GM21723 (cell line): ENCODE measurements at regions not wholly inside any gene's neighbourhood (a gene's known extent, or its start where the extent isn't known, plus 50 kb on each side); places are given as distances from the start of the nearest gene placed in this dataset.

Experiments
- ATAC-seq: cut with Tn5 transposase; IDR thresholded peaks from one replicate; pipeline ENCODE4 v1.9.1; 2021; ENCODE audit warnings: mild to moderate bottlenecking, moderate library complexity; ENCODE audit not compliant: unreplicated experiment

DNA sequence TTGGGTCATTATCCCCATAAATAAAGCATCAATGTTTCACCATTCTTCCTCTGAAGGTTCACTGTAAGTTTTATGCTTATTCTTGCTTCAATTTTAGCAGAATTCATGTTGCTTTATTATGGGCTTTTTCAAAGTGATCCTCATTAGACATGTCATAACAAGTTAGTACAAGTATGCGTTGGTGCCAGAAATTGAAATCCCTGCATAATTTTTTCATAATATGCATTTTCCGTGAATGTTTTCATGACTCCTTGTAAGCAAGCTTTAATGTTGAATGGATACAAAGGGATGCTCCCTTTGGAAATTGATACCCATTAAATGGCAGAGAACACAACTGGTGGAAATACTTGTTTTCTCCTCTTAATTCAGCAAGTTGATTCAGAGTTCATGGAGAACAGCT, 179.7 kb downstream of the ST6GAL2 start:
- no peak for ATAC-seq

DNA sequence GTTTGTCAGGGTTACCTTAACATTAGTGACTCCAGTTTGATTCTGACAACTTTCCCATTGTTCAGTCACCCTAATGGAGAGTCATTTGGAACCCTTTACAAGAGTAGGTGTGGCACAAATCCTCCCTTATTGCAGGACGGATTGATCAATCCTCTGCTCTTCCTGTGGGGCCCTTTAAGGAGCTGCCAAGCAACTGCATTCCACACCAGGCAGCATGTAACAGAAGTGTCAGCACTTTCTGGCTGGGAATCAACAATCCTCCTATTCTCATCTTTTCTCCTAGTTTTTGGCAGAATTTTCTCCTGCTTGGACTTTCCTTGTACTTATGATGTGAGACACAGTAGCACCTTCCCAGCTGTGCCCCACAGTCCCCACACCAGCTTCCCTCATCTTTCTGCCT, 177.8 kb downstream of the ST6GAL2 start:
- no peak for ATAC-seq

DNA sequence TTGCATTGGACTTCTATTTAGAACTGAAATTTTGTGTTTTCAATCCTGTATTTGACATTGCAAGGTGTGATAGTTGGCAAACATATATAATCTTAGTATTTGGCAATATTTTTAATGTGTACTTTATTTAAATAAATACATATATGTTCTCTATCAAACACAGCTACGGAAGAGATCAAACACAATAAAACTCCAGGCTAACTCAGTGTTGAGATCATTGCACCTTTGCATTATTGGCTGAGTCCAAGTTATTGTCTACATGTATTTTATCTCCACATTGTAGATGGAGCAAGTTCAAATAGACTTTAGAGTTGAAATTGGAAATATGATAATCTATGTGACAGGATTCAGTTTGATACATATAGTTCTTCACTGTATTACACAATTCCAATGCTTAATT, 176.7 kb downstream of the ST6GAL2 start:
- no peak for ATAC-seq

DNA sequence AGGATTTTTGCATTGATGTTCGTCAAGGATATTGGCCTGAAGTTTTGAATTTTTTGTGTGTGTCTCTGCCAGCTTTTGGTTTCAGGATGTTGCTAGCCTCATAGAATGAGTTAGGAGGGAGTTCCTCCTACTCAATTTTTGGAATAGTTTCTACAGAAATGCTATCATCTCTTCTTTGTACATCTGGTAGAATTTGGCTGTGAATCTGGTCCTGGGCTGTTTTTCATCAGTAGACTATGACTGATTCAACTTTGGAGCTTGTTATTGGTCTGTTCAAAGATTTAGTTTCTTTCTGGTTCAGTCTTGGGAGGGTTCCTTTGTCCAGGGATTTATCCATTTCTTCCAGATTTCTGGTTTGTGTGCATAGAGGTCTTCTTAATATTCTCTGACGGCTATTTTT, 166.7 kb downstream of the ST6GAL2 start:
- no peak for ATAC-seq

DNA sequence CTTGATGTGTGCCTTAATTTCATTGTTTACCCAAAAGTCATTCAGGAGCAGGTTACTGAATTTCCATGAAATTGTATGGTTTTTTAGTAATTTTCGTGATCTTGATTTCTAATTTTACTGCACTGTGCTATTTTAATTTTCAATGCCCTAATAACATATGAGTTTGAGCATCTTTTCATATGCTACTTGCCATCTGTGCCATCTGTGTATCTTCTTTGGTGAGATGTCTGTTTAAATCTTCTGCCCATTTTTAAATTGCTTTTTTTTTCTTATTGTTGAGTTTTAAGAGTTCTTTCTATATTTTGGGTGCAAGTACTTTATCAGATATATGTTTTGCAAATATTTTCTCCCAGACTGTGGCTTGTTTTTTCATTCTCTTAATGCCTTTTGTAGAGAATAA, 165.9 kb downstream of the ST6GAL2 start:
- ATAC-seq = no peak

DNA sequence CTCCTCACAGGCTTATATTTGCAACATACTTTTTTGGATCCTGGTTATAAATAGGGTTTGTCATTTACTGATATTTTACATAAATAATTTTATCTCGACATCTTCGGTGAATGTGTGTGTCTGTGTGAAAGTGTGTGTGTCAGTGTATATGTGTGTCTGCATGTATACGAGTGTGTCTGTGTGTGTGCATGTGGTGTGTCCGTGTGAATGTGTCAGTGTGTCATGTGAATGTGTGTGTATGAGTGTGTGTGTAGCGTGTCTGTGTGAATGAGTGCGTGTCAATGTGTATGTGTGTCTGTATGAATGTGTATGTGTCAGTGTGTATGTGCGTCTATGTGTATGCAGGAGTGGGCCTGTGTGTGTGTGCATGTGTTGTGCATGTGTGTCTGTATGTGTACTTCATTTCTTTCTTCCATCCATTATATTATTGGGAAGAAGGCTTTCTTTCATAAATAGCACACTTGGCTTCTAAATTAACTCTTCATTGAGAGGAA, 161.6 kb downstream of the ST6GAL2 start:
- ATAC-seq = no peak

DNA sequence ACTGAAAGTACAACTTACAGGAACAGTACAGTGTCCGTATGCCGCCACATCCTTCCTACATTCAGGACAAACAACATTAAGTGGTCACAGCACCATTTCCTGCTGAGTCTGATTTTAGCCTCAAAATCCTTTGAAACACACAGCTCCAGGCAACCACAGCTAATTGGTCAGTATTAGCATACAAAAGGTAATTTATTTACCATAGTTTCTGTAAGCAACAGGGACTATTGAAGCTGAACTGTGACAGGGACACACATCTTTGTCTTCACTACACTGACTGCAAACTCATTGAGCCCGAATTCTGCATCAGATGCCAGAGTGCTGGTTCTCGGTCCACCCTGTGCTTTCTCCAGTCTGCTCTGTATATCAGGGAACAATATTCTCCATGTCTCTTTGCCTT, 151.8 kb downstream of the ST6GAL2 start:
- ATAC-seq = no peak

DNA sequence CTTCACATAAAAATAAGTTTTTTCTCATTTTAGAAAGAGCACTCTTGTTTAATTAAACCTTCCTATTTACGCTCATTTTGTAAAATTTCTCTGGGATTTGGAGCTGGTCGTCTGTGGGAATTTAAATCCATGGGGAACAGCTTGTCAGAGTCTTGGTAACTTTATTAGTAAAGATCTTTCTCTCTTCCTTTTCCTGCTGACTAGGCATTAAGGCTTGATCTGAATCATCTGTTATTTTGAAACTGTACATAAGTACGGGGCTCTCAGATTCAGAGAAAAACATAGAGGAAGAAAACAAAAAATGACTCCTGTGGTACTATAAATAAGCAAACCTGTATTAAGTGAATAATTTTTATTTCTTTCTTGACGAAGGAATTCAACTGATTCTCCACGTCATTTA, 150.2 kb downstream of the ST6GAL2 start:
- no peak for ATAC-seq

DNA sequence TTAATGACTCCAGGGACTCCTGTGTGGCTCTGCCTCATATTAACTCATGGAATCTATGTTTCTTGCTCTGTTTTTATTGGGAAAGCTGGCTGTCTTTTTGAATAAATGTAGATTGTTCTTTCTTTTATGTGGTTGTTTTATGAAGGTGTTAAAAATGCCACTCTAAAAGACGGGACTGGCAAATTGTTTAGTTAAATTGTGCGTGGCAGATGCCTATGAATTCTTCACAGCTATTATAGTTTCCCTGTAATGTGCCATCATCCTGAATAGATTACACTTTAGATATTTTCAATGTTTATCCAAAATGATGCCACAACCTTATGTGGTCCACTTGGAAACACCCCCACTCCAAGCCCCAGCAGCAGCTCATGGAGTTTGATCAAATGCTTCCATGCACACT, 149.7 kb downstream of the ST6GAL2 start:
- no peak for ATAC-seq

DNA sequence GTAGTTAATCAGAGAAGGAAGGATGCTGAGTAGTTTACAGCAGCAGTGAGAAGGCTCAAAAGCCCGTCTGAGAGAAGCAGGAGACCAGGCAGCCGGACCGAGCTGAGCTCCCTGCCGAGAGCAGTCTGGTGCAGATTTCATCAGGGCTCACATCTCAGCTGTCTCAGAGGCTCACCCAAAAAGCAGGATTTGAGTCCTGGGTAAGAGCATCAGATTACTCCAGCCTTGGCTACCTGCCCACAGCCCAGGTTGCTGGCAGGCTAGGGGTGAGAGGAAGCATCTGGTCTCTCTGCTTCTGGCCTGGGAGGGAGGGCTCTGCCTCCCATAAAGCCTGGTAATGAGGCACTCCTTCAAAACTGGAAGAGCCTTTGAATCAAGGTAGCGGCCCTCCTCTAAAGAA, 140.5 kb downstream of the ST6GAL2 start:
- no peak for ATAC-seq

DNA sequence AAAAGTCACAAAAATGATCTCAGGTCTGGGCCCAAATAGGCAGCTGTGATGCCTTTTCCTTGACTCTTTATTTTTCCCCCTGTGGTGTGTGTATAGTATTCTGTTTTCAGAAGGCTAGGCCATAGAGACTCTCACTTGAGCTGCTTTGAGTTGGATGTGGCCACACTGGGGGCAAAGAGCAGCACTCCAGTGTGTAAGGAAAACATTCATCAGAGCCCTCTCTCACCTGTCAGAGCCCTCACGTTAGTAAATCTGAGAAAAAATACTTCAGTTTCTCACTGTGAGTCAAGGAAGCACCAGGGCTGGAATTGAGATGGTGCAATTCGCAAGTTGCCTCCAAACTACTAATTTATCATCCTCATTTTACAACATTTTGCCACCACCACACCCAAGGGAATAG, 136.1 kb downstream of the ST6GAL2 start:
- ATAC-seq = no peak
